Progenitor cell of endocrine pancreas (in vitro differentiated cells): ENCODE measurements at regions not wholly inside any gene's neighbourhood (a gene's known extent, or its start where the extent isn't known, plus 50 kb on each side); places are given as distances from the start of the nearest gene placed in this dataset.

ENCODE experiments used
- DNase-seq: peaks from one replicate; pipeline ENCODE4 v3.0.0; 2021; ENCODE audit warnings: low spot score; ENCODE audit not compliant: unreplicated experiment
- H3K27ac Mint-ChIP-seq: 2 replicates; pipeline ENCODE4 v1.8.0; 2021; ENCODE audit warnings: mild to moderate bottlenecking, moderate library complexity, mixed read lengths
- H3K27me3 Mint-ChIP-seq: 2 replicates; pipeline ENCODE4 v1.8.0; 2021; ENCODE audit warnings: mixed read lengths
- H3K36me3 Mint-ChIP-seq: 2 replicates; pipeline ENCODE4 v1.8.0; 2022; ENCODE audit warnings: mixed read lengths; ENCODE audit not compliant: insufficient read depth
- H3K4me1 Mint-ChIP-seq: 2 replicates; pipeline ENCODE4 v1.8.0; 2021; ENCODE audit warnings: low read depth, mixed read lengths
- H3K4me3 Mint-ChIP-seq: 2 replicates; pipeline ENCODE4 v1.8.0; 2021; ENCODE audit warnings: low read depth, mild to moderate bottlenecking, moderate library complexity, mixed read lengths
- H3K9me3 Mint-ChIP-seq: 2 replicates; pipeline ENCODE4 v1.8.0; 2021; ENCODE audit warnings: low read depth, mixed read lengths
- CTCF ChIP-seq: fragments of 200-600 bp; sonication (generic); IDR thresholded peaks from one replicate; pipeline ENCODE4 v1.5.0; 2021; ENCODE audit warnings: antibody characterized with exemption, mild to moderate bottlenecking; ENCODE audit not compliant: unreplicated experiment

GRCh38 chr15:93459396-93459795 is 370.4 kb upstream of the RGMA start:
- no peak for TF ChIP-seq CTCF
- no peak for DNase-seq
- Mint-ChIP-seq H3K4me1 (peaks cover 1% of the 10 kb centered on the region), H3K27me3 (peaks cover 35% of the 10 kb centered on the region), H3K36me3 (no peaks in the 10 kb centered on the region), H3K27ac (no peak overlapping the region), H3K4me3 (no peak overlapping the region), H3K9me3 (no peaks in the 10 kb centered on the region)

GRCh38 chr15:93458597-93458996 is 369.6 kb upstream of the RGMA start:
- Mint-ChIP-seq H3K36me3 (no peaks in the 10 kb centered on the region), H3K27ac (no peak overlapping the region), H3K27me3 (peaks cover 38% of the 10 kb centered on the region), H3K4me3 (no peak overlapping the region), H3K4me1 (peaks cover 1% of the 10 kb centered on the region), H3K9me3 (no peaks in the 10 kb centered on the region)
- no peak for TF ChIP-seq CTCF
- DNase-seq: no peak

GRCh38 chr15:93454788-93455187 is 365.8 kb upstream of the RGMA start:
- H3K9me3 Mint-ChIP-seq: peaks cover 5% of the 10 kb centered on the region
- H3K4me1 Mint-ChIP-seq: no peaks in the 10 kb centered on the region
- peaks cover 28% of the 10 kb centered on the region for H3K27me3 Mint-ChIP-seq
- H3K36me3 Mint-ChIP-seq: no peaks in the 10 kb centered on the region
- no peak overlapping the region for H3K4me3 Mint-ChIP-seq
- no peak overlapping the region for H3K27ac Mint-ChIP-seq
- no peak for DNase-seq
- TF ChIP-seq CTCF: no peak

GRCh38 chr15:93452537-93453211 is 363.7 kb upstream of the RGMA start:
- no peak overlapping the region for H3K27ac Mint-ChIP-seq
- no peak for TF ChIP-seq CTCF
- H3K4me3 Mint-ChIP-seq: no peak overlapping the region
- no peak for DNase-seq
- peaks cover 5% of the 10 kb centered on the region for H3K9me3 Mint-ChIP-seq
- H3K27me3 Mint-ChIP-seq: peaks cover 24% of the 10 kb centered on the region
- H3K4me1 Mint-ChIP-seq: no peaks in the 10 kb centered on the region
- H3K36me3 Mint-ChIP-seq: no peaks in the 10 kb centered on the region

- Mint-ChIP-seq H3K4me3 (no peak overlapping the region), H3K36me3 (no peaks in the 10 kb centered on the region), H3K9me3 (peaks cover 5% of the 10 kb centered on the region), H3K27me3 (peaks cover 19% of the 10 kb centered on the region), H3K4me1 (no peaks in the 10 kb centered on the region), H3K27ac (no peak overlapping the region)
- no peak for TF ChIP-seq CTCF
- DNase-seq: no peak
These were observed 362.8 kb upstream of the RGMA start for GRCh38 chr15:93451822-93452221.
